ENCODE measurements at regions not wholly inside any gene's neighbourhood (a gene's known extent, or its start where the extent isn't known, plus 50 kb on each side); places are given as distances from the start of the nearest gene placed in this dataset.
"Not testable (repeated sequence)": the region's sequence is repeated elsewhere in the genome, so short reads cannot be mapped to it uniquely, and the experiment has no call there.

- DNase-seq, result not testable (repeated sequence)
These were observed 49.9 kb upstream of the PGBD5 start for GRCh38 chr1:230475856-230476621.

Data from hippocampal formation (tissue), 2 donors.